ENCODE measurements at regions not wholly inside any gene's neighbourhood (a gene's known extent, or its start where the extent isn't known, plus 50 kb on each side); places are given as distances from the start of the nearest gene placed in this dataset.

GRCh38 chr7:55272328-55272727 is 92.8 kb upstream of the LANCL2 start:
- Mint-ChIP-seq H3K36me3 (ENCODE audit: low read depth) (no peaks in the 10 kb centered on the region), H3K4me1 (no peaks in the 10 kb centered on the region), H3K9me3 (no peaks in the 10 kb centered on the region), H3K27ac (no peak overlapping the region), H3K4me3 (no peak overlapping the region), H3K27me3 (peaks cover 6% of the 10 kb centered on the region)
- intact Hi-C loops (cut with micrococcal nuclease) = no loop called here
- ChIA-PET CTCF (interaction anchor here (1.2 kb wide), 1 partner anchor 17 kb away, joined by 3 read pairs; no protein-coding TSS in a partner anchor), POLR2A (no interaction called here)
- no peak for DNase-seq
- TF ChIP-seq, protein P1, sequence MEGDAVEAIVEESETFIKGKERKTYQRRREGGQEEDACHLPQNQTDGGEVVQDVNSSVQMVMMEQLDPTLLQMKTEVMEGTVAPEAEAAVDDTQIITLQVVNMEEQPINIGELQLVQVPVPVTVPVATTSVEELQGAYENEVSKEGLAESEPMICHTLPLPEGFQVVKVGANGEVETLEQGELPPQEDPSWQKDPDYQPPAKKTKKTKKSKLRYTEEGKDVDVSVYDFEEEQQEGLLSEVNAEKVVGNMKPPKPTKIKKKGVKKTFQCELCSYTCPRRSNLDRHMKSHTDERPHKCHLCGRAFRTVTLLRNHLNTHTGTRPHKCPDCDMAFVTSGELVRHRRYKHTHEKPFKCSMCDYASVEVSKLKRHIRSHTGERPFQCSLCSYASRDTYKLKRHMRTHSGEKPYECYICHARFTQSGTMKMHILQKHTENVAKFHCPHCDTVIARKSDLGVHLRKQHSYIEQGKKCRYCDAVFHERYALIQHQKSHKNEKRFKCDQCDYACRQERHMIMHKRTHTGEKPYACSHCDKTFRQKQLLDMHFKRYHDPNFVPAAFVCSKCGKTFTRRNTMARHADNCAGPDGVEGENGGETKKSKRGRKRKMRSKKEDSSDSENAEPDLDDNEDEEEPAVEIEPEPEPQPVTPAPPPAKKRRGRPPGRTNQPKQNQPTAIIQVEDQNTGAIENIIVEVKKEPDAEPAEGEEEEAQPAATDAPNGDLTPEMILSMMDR (IDR thresholded peaks at IDR 0.05) = no peak
- ATAC-seq (ENCODE audit: low read depth) = no peak

- H3K27ac Mint-ChIP-seq = no peak overlapping the region
- CTCF ChIA-PET = interaction anchor here (1.2 kb wide), 1 partner anchor 18 kb away, joined by 3 read pairs; no protein-coding TSS in a partner anchor
These were observed 91.8 kb upstream of the LANCL2 start for GRCh38 chr7:55273186-55273980.

DNA sequence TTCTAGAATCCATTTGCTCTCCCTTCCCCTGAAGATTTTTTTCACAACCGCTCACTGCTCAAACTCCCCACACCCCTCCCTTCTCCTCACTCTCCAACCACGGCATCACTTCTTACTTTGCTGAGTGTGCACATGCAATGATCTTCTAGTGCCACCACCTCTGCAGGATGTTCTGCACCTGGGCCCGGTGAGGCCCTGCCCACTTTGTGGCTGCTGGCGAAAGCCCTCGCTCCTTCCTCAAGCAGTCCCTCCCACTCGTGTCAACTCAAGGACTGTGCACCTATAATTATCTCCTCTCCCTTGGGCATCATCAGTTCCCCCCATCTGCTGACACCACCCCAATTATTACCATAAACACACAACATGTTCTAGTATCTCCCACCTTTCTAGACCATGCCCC is 91.0 kb upstream of the LANCL2 start:
- H3K9me3 Mint-ChIP-seq = no peaks in the 10 kb centered on the region
- H3K27me3 Mint-ChIP-seq = peaks cover 6% of the 10 kb centered on the region
- no peaks in the 10 kb centered on the region for H3K4me1 Mint-ChIP-seq
- TF ChIP-seq, protein P1 (IDR thresholded peaks at IDR 0.05) = no peak
- no peaks in the 10 kb centered on the region for H3K36me3 Mint-ChIP-seq (ENCODE audit: low read depth)
- intact Hi-C loops (cut with micrococcal nuclease) = no loop called here
- H3K4me3 Mint-ChIP-seq = no peak overlapping the region
- POLR2A ChIA-PET = no interaction called here
- ATAC-seq (ENCODE audit: low read depth) = no peak
- CTCF ChIA-PET = no interaction called here
- no peak for DNase-seq
- H3K27ac Mint-ChIP-seq = no peak overlapping the region

More at GRCh38 chr7:55273186-55273980, 91.8 kb upstream of the LANCL2 start:
- ATAC-seq (ENCODE audit: low read depth) = no peak
- POLR2A ChIA-PET = no interaction called here
- H3K4me3 Mint-ChIP-seq = no peak overlapping the region
- H3K4me1 Mint-ChIP-seq = no peaks in the 10 kb centered on the region
- no peaks in the 10 kb centered on the region for H3K9me3 Mint-ChIP-seq
- peaks cover 6% of the 10 kb centered on the region for H3K27me3 Mint-ChIP-seq
- H3K36me3 Mint-ChIP-seq (ENCODE audit: low read depth) = no peaks in the 10 kb centered on the region
- intact Hi-C loops (cut with micrococcal nuclease) = no loop called here
- DNase-seq = no peak
- TF ChIP-seq, protein P1 (IDR thresholded peaks at IDR 0.05) = no peak

- POLR2A ChIA-PET = no interaction called here
- CTCF ChIA-PET = no interaction called here
- Mint-ChIP-seq H3K27me3 (peaks cover 6% of the 10 kb centered on the region), H3K4me3 (no peak overlapping the region), H3K4me1 (no peaks in the 10 kb centered on the region), H3K9me3 (no peaks in the 10 kb centered on the region), H3K27ac (no peak overlapping the region), H3K36me3 (ENCODE audit: low read depth) (no peaks in the 10 kb centered on the region)
- no peak for ATAC-seq (ENCODE audit: low read depth)
- intact Hi-C loops (cut with micrococcal nuclease) = no loop called here
- no peak for DNase-seq
- TF ChIP-seq, protein P1 (IDR thresholded peaks at IDR 0.05) = no peak
These were observed 89.6 kb upstream of the LANCL2 start for GRCh38 chr7:55275291-55276200.
